OCI-LY3 (cell line): ENCODE measurements at regions not wholly inside any gene's neighbourhood (a gene's known extent, or its start where the extent isn't known, plus 50 kb on each side); places are given as distances from the start of the nearest gene placed in this dataset.

ENCODE experiments used
- EZH2phosphoT487 ChIP-seq: fragments of 200-600 bp; shearing (Covaris generic); IDR thresholded peaks from 2 replicates; pipeline ENCODE4 v1.6.1; 2018; ENCODE audit warnings: antibody characterized with exemption, mixed run types, low read depth
- TF ChIP-seq, protein P1 (sequence below): fragments of 200-600, 300-600 bp; sonication (generic); IDR thresholded peaks from 2 replicates; pipeline ENCODE4 v1.5.1; 2014; ENCODE audit warnings: antibody characterized with exemption, low read length, low read depth

DNA sequence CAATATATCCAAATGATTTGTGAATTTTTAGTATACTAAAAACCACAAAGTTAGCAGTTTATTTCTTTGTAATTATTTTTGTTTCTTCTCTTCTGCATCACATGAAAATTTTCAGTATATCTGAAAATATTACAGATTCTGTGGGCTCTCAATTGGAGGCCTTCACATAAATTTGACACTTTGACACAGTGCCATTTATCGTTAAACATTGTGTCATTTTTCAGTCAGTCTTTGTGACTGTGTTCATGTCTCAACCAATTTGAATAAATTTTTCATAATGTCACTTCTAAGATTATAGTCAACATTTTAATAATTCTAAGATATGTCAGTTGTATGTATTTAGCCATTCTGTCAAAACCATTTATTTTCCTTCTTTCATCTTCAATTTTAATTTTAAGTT lies 1303.0 kb downstream of the LRFN5 start:
- TF ChIP-seq, protein P1, sequence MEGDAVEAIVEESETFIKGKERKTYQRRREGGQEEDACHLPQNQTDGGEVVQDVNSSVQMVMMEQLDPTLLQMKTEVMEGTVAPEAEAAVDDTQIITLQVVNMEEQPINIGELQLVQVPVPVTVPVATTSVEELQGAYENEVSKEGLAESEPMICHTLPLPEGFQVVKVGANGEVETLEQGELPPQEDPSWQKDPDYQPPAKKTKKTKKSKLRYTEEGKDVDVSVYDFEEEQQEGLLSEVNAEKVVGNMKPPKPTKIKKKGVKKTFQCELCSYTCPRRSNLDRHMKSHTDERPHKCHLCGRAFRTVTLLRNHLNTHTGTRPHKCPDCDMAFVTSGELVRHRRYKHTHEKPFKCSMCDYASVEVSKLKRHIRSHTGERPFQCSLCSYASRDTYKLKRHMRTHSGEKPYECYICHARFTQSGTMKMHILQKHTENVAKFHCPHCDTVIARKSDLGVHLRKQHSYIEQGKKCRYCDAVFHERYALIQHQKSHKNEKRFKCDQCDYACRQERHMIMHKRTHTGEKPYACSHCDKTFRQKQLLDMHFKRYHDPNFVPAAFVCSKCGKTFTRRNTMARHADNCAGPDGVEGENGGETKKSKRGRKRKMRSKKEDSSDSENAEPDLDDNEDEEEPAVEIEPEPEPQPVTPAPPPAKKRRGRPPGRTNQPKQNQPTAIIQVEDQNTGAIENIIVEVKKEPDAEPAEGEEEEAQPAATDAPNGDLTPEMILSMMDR = no peak
- no peak for TF ChIP-seq EZH2phosphoT487
